ENCODE measurements at regions not wholly inside any gene's neighbourhood (a gene's known extent, or its start where the extent isn't known, plus 50 kb on each side); places are given as distances from the start of the nearest gene placed in this dataset.

- no peak for TF ChIP-seq CTCF (IDR thresholded peaks at IDR 0.05 in 8 of 11, conservative IDR thresholded peaks at IDR 0.05 in 3 of 11)
- TF ChIP-seq POLR2A (IDR thresholded peaks at IDR 0.05) = no peak
Measured at GRCh38 chr3:86175051-86175536, 815.9 kb downstream of the VGLL3 start.
